NAMALWA (cell line): ENCODE measurements at regions not wholly inside any gene's neighbourhood (a gene's known extent, or its start where the extent isn't known, plus 50 kb on each side); places are given as distances from the start of the nearest gene placed in this dataset.

Source experiments
- DNase-seq: peaks from one replicate; pipeline ENCODE4 v3.0.0-alpha.2; 2015; ENCODE audit warnings: low spot score

- DNase-seq = no peak
These were observed 301.9 kb upstream of the AGTR1 start for GRCh38 chr3:148395821-148396220.

- DNase-seq = no peak
These were observed 296.9 kb upstream of the AGTR1 start for GRCh38 chr3:148400754-148401153.

DNA sequence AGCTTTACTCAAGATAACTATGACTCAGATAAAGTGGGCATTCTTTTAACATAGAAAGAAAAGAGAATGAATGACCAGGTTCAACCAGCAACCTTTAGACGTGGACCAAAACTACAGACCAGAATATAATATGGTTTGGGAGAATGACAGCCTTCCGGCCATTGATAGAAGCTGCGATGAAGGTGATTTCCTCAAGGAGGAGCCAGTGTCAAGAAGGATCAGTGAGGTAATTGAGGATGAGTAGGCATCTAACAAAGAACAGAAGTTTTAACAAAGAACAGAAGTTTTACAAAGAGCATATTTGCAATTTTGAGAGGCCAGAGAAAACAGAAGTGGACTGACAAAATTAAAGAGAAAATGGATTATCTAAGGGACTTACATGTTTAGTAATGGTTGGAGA is 289.0 kb upstream of the AGTR1 start:
- no peak for DNase-seq

- DNase-seq = no peak
These were observed 277.5 kb upstream of the AGTR1 start for GRCh38 chr3:148420242-148420641.

GRCh38 chr3:148428862-148429605 is 268.7 kb upstream of the AGTR1 start:
- no peak for DNase-seq

DNA sequence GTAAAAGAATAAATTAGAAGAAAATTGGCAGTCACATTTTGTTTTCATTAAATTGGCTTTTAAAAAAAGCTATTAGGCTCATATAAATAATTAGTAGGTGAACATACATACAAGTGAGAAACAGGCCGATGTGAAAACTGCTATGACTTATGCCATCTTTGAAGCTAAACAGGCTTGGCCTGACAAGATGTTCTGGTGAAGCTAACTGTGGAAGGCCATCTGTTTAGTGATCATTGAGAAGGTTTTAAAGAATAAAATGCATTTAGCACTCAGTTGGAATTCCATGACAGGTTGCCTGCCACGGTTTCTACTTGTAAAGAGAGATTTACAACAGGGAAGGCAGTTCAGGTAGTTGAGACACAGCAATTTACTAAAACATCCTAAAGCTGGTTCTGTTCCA is 264.0 kb upstream of the AGTR1 start:
- no peak for DNase-seq

DNA sequence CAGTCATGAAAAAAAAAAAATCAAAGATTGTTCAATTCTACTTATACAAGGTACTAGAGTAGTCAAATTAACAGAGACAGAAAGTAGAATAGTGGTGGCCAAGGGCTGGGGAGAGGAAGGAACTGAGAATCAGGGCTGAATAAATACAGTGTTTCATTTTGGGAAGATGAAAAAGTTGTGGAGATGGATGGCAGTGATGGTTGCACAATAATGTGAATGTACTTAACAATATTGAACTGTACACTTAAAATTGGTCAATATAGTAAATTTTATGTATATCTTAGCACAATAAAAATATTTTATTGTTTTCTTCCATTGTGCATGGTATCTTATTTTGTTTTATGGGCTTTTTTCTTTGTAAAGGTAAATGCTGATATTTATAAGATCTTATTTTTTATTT is 262.2 kb upstream of the AGTR1 start:
- no peak for DNase-seq

- DNase-seq = no peak
These were observed 258.4 kb upstream of the AGTR1 start for GRCh38 chr3:148439254-148439822.

- DNase-seq = no peak
These were observed 256.5 kb upstream of the AGTR1 start for GRCh38 chr3:148441191-148441590.

GRCh38 chr3:148450819-148451218 is 246.9 kb upstream of the AGTR1 start:
- DNase-seq = no peak

DNA sequence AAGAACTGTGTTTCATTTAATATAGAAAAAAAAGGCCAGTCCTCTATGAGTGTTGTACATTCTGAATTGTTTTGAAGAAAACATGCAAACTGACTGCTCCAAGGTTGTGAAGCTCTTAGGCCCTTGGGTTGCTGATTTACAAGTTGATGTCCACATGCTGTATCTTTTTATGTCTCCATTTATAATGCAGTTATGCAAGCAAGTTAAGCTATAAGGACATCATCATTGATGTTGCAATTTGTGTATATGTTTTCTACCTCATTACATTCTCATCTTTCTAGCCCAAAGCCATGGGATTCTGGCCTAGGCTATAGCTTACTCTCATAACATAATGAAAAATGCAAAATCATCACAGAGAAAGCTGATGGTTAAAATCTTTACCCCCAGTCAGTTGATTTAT is 245.7 kb upstream of the AGTR1 start:
- DNase-seq = no peak

DNA sequence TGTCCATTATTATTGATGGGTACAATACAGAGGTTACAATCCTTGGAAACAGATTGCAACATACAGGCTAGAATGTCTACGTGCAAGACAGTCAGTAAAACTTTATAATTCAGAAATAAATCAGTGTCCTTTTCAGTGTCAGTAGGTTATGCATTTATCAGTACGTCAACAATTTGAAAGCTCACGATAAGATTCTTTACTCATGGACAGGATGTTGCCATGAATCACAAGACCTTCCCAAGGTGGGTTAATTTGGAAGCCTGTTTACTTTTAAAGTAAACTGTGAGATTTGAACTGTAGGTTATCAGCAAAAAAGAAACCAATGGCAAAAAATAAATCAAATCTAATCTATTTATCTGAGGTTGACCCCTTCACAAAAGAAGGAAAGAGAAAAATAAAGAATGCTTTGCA is 243.9 kb upstream of the AGTR1 start:
- no peak for DNase-seq

DNA sequence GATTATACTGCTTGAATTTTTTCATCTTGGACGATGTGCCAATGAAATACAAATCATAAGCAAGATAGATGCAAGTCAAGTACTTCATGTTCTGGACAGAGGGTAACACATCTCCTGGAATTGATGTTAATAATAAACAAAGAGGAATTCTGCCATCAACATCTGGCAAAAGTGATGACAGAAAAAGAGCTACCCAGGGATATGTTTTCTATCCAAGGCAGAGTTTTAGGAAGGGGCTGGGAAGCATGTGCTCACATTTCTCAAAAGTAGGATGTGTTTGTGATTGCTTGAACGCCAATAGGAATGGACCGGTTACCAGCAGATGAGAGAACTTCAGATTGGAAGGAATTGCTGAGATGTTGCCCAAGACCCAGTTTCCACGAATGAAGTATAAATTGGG is 242.6 kb upstream of the AGTR1 start:
- no peak for DNase-seq

DNA sequence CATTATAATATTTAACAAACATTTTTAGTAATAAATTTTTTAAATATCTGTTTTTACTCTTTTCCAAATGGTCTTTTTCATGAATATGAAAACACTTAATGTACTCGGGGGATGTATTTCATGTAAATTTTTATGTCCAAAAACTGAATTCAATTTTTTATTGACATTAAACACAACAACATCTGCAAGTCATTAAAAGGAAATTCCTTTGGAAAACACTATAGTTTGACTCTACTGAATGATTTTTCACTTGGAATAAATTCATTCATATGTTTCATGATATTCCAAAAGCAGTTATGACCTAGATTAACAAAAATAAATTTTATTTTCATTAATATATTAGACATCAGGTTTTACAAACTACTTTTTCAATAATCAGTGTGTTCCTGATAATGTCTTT is 239.8 kb upstream of the AGTR1 start:
- no peak for DNase-seq

GRCh38 chr3:148459931-148460513 is 237.7 kb upstream of the AGTR1 start:
- peak; percentile 37 for DNase-seq

GRCh38 chr3:148460686-148461085 is 237.0 kb upstream of the AGTR1 start:
- DNase-seq = no peak

DNA sequence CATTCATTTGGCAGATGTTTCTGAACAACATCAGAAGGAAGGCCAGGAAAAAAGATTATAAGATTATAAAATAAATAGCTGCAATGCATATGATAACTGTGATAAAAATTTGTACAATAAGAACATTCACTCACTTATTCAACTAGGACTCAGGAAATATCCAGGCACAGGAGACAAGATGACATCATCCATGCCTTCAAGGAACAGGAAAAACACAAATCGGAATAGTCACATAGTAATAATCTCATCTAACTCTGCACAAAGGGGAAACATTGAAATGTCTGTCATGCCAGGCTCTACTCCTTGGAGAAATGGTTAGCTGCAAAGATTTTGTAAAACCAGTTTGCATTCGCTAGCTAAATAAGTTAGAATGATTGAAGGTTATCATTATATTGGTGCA is 233.5 kb upstream of the AGTR1 start:
- no peak for DNase-seq

GRCh38 chr3:148466143-148466542 is 231.6 kb upstream of the AGTR1 start:
- no peak for DNase-seq

- DNase-seq = no peak
These were observed 230.5 kb upstream of the AGTR1 start for GRCh38 chr3:148466980-148467740.

DNA sequence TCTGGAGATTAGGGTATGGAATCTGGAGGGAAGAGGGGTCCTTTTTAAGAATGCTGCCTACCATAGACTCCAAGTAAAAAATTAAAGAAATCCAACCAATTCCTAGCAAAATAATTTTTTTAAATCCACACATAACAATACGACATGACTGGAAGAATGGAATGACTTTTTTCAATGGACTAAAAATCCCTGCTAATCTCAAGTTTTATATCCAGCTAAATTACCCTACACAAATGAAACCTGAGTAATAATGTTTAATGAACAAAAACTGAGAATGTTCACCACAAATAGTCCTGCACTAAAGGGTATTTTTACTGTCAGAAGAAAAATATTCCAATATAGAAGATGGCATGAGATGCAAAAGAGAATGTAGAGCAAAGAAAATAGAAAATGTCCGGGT is 220.3 kb upstream of the AGTR1 start:
- DNase-seq = no peak

DNA sequence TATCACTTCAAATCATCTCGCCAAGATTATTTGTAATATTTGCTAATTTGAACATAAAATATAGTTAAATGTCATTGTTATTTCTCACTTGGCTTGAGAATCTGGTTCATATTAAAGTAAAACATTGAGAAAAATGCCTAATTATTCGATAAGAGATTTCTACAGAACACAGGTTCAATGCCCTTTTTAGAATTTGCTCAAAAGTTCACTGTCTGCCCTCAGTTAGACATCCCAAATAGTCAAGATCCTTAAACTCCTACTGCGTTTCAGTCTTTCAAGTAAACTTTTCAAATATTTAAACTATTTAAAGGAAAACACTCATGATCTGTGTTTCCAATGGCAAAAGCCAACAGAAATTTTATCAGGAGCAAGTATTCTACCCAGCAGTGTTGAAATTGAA is 204.1 kb upstream of the AGTR1 start:
- no peak for DNase-seq

DNA sequence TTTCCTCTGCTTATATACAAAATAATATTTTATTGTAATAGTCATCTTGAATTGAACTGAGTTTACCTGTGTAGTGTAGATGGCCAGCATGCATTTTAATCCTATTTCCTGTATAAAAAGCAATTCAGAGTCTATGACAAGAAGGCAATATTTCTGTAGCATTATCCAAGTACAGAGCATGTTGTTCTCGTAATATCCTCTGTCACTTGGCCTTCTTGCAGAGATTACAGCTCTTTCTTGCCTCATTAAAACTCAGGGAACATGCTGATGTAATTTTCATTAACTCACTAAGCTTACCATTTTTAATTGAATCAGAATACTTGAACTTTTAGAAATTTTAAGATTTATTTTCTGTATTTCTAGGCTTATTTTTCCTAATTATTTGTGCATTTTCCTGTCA is 203.3 kb upstream of the AGTR1 start:
- no peak for DNase-seq

- no peak for DNase-seq
These were observed 196.8 kb upstream of the AGTR1 start for GRCh38 chr3:148500881-148501280.
